ENCODE measurements at regions not wholly inside any gene's neighbourhood (a gene's known extent, or its start where the extent isn't known, plus 50 kb on each side); places are given as distances from the start of the nearest gene placed in this dataset.

GRCh38 chr7:118642396-118642795, 417.9 kb downstream of the ANKRD7 start:
- Mint-ChIP-seq H3K27ac (no peak overlapping the region), H3K4me3 (ENCODE audit: low read depth) (no peak overlapping the region), H3K27me3 (no peaks in the 10 kb centered on the region), H3K9me3 (ENCODE audit: low read depth) (peaks cover 3% of the 10 kb centered on the region), H3K36me3 (ENCODE audit: insufficient read depth) (no peaks in the 10 kb centered on the region), H3K4me1 (ENCODE audit: low read depth) (peaks cover 1% of the 10 kb centered on the region)
- TF ChIP-seq CTCF (IDR thresholded peaks at IDR 0.05; ENCODE audit: unreplicated experiment): no peak
- no peak for DNase-seq (ENCODE audit: low spot score, unreplicated experiment)

GRCh38 chr7:118644346-118644745, 419.8 kb downstream of the ANKRD7 start:
- Mint-ChIP-seq H3K4me1 (ENCODE audit: low read depth) (peaks cover 1% of the 10 kb centered on the region), H3K4me3 (ENCODE audit: low read depth) (no peak overlapping the region), H3K27me3 (no peaks in the 10 kb centered on the region), H3K36me3 (ENCODE audit: insufficient read depth) (no peaks in the 10 kb centered on the region), H3K27ac (no peak overlapping the region), H3K9me3 (ENCODE audit: low read depth) (no peaks in the 10 kb centered on the region)
- TF ChIP-seq CTCF (IDR thresholded peaks at IDR 0.05; ENCODE audit: unreplicated experiment): no peak
- no peak for DNase-seq (ENCODE audit: low spot score, unreplicated experiment)

GRCh38 chr7:118648002-118648401, 423.5 kb downstream of the ANKRD7 start:
- no peak for DNase-seq (ENCODE audit: low spot score, unreplicated experiment)
- TF ChIP-seq CTCF (IDR thresholded peaks at IDR 0.05; ENCODE audit: unreplicated experiment): no peak
- H3K27me3 Mint-ChIP-seq: no peaks in the 10 kb centered on the region
- no peak overlapping the region for H3K27ac Mint-ChIP-seq
- H3K36me3 Mint-ChIP-seq (ENCODE audit: insufficient read depth): no peaks in the 10 kb centered on the region
- H3K4me3 Mint-ChIP-seq (ENCODE audit: low read depth): no peak overlapping the region
- no peaks in the 10 kb centered on the region for H3K4me1 Mint-ChIP-seq (ENCODE audit: low read depth)
- H3K9me3 Mint-ChIP-seq (ENCODE audit: low read depth): no peaks in the 10 kb centered on the region

- no peak overlapping the region for H3K27ac Mint-ChIP-seq
- no peaks in the 10 kb centered on the region for H3K27me3 Mint-ChIP-seq
- no peak for TF ChIP-seq CTCF (IDR thresholded peaks at IDR 0.05; ENCODE audit: unreplicated experiment)
- H3K4me3 Mint-ChIP-seq (ENCODE audit: low read depth): no peak overlapping the region
- DNase-seq (ENCODE audit: low spot score, unreplicated experiment): no peak
- no peaks in the 10 kb centered on the region for H3K4me1 Mint-ChIP-seq (ENCODE audit: low read depth)
- no peaks in the 10 kb centered on the region for H3K36me3 Mint-ChIP-seq (ENCODE audit: insufficient read depth)
- H3K9me3 Mint-ChIP-seq (ENCODE audit: low read depth): no peaks in the 10 kb centered on the region
Observed at GRCh38 chr7:118657391-118658005, 433.0 kb downstream of the ANKRD7 start.

GRCh38 chr7:118662266-118662665, 437.8 kb downstream of the ANKRD7 start:
- no peaks in the 10 kb centered on the region for H3K9me3 Mint-ChIP-seq (ENCODE audit: low read depth)
- no peak overlapping the region for H3K4me3 Mint-ChIP-seq (ENCODE audit: low read depth)
- no peaks in the 10 kb centered on the region for H3K36me3 Mint-ChIP-seq (ENCODE audit: insufficient read depth)
- no peak overlapping the region for H3K27ac Mint-ChIP-seq
- no peaks in the 10 kb centered on the region for H3K27me3 Mint-ChIP-seq
- no peaks in the 10 kb centered on the region for H3K4me1 Mint-ChIP-seq (ENCODE audit: low read depth)
- no peak for TF ChIP-seq CTCF (IDR thresholded peaks at IDR 0.05; ENCODE audit: unreplicated experiment)
- no peak for DNase-seq (ENCODE audit: low spot score, unreplicated experiment)
